HG02763 (cell line): ENCODE measurements at regions not wholly inside any gene's neighbourhood (a gene's known extent, or its start where the extent isn't known, plus 50 kb on each side); places are given as distances from the start of the nearest gene placed in this dataset.

Experiments used
- ATAC-seq: cut with Tn5 transposase; IDR thresholded peaks from one replicate; pipeline ENCODE4 v1.9.1; 2021; ENCODE audit warnings: mild to moderate bottlenecking, moderate library complexity; ENCODE audit not compliant: unreplicated experiment

DNA sequence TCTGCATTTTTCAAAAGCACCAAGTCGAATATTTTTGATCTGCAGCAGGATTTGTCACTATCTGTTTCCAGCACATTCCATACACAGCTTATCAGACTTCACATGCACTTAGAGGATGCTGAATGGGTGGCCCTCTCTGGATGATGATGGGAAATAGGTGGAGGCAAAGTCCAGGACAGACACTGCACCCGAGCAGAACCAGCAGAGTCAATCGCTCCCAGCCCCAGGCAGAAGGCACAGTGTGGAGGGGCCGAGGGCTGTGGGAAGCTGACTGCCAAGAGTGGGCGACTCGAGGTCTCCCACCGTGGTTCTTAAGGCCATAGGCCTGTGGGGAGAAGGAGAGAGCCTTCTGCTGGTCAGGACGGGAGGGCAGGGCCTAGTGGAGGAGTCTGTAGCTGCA lies 490.2 kb upstream of the MGMT start:
- no peak for ATAC-seq

DNA sequence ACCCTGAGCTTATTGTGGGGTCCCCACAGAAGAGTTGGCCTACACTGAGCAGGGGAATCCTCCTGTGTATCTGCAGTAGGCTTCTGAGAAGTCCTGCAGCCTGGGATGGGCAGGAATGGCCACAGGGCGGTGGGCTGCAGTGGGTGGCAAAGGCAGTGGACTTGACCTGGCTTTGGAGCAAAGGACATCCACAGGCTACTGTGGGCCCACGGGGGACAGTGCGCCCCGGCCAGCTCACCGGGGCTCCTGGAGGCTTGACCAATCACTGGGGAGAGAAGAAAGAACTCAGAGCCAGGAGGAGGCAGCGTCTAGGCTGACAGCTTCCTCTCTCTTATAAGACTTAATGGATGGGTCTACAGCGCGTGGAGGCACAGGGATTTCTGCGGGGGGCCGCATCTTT lies 488.8 kb upstream of the MGMT start:
- no peak for ATAC-seq

DNA sequence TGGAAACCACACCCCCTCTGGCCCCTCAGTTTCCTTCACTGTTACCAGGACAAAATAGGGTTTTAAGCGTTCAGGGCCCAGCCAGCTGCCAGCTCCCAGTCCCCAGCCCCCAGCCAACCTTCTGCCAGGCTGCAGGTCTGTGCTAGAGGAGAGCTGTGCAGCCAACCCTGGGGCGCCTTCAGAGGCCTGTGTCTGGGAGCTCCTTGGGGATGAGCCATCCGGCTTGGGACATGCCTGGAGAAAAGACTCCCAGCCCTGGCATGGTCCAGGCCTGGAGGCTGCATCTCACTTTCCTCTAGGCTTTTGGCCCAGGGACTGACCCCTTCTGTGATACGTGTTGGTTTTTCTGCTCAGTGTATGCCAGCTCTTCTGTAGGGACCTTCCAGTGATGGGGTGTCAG lies 487.6 kb upstream of the MGMT start:
- ATAC-seq, result no peak

DNA sequence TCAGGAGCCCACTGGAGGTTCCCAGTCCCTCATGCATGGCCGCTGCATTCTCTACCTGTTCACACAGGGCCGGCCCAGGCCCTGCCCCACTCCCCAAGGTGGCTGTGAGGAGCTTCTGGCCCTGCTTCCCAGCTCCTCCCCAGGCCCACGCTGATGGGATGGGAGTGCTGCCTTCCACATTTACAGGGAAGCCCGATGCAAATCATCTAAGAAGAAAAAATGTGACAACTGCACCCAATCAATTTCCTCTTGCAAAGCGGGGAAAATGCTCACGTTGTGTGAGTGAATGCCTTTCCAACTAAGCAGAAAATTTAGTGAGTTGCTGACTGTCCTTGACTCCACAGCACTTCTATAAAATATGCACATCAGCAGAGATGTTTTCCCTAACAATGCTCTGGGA lies 485.8 kb upstream of the MGMT start:
- ATAC-seq, result no peak

DNA sequence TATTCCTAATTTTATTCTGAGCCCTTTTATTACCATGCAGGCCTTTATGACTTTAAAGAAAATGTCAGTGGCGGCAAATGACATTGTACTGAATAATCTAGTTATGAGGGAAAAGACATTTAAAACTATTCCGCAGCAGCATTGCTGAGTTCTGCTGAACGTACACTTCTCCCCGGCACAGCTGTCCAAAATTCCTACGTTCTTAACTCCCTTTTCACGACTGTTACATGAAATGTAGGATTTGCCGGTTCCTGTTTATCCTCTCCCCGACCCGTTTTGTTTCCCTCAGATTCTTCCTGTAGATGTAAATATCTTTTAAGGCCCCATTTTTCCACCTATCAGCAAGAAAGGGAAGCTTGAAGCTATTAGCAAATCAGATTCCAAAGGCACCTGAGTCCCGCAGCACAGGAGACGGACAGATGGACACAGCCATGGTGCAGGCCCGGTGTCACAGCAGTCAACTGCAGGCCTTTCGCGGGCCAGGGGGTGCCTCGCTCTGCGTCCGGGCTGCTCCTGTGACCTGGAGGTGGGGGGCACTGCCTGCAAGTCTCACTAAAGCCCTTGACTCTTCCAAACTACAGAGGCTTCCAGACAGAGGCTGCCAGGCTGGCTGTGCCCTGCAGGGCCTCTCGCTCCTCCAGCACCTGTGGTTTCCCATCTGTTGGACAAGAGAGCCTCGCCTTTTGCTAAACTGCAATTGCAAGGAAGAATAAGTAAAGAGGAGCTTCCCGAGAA lies 485.0 kb upstream of the MGMT start:
- ATAC-seq, result no peak

DNA sequence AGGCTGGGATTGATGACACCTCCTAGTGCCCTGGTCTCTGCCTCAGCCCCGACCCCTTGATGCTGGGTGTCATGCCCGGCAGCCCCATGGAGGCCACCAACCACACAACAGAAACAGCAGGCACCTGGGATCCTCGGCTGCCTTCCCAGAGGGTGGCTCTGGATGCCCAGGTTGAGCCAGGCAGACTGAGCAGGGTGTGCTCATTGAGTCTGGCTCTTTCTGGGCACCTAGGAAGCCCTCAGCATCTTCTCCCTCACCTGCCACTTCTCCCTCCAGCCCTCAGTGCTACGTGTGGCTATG lies 484.5 kb upstream of the MGMT start:
- ATAC-seq, result no peak

DNA sequence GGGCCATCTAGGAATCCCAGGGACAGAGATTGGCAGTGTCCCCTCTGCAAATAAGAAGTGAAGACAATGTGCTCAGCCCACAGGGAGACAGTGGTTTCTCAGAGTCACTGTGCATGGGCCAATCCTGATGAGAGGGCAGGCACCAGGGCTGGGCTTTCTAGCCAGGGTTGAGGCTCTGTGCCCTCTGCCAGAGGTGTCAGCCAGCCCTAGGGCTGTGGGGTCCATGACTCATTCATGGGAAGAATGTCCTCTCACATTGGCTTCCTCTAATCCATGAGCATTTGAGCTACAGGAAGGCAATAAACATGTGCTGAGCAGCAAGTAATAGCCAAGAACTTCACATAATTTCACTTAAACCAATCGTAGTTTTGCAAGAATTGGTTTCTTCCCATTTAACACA lies 482.0 kb upstream of the MGMT start:
- ATAC-seq, result no peak

DNA sequence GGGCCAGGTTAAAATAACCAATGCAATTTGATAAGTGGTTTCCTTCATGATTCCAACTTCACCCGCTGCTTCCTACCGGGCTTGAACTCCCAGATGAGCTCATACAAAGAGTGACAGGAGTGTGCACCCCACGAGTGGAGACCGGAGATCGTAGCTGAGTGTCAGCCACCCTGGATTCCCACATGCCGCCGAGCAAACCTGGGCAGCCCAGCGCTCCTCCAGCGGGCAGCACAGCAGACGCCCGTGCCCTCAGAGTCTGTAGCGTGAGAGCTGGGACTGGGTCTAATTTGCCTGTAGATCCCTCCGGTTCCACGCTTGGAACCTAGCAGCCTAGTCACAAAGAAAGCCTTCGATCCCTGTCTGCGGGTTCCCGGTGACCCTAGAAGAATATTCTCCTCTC lies 476.1 kb upstream of the MGMT start:
- no peak for ATAC-seq

DNA sequence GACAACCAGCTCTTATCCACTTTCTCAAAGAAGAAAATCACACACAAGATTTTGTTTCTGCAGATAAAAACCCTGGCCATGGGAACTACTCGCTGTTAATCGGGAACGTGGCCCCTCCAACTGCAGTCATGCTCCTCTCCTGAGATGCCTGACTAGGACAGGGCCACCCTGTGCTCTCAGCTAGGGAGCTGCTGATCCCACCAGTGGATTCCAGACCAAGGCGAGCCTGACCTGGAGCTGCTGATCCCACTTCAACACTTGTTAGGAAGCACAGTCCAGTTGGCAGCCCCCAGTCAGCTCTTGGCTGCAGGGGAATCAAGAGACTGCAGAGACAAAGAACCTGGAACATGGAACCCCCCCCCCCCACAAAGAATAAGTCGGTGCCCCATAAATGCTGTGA lies 474.3 kb upstream of the MGMT start:
- no peak for ATAC-seq

DNA sequence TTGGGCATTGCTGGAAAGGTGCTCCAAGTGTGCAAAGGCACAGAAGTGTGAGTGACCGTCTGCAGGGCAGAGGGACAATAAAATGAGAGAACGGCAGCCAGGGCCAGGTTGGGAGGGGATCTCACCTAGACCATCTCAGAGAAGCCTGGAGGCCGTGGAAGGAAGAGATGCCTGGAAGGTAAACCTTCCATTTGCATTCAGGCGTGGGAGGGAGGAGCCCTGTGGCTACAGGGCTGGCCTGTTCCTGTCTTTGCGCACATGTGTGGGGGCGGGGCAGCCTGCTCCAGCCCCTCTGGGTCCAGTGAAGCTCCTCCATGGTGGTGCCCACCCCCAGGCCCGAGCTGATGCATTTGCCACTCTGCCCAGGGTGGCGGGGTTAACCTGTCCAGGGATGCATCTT lies 473.6 kb upstream of the MGMT start:
- no peak for ATAC-seq

DNA sequence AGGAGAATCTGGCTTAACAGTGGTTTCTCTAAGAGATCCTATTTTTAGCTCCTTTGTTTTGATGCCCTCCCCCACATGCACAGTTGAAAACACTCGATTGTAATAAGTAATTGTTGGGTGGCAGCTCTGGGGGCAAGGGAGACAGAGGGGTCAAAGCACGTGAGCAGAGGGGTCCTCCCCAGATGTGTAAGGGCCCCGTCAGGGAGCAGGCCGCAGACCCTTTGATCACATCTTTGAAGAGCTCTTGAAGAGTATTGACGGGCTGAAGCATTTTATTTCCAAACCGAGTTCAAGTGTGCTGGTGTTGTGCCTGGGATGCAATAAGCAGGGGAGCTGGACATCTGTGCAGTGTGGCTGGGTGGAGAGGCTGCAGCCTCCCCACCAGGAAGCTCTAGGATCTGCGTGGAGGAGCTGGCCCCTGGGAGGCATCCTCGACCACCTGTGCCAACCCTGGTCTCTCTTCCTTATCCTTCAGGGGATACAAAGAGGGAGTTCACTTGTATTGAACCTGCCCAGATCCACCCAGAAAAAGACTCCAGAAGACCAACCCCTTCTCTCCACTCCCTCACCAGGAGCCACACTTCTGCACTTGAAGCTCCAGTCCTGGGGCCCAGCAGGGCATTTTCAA lies 473.0 kb upstream of the MGMT start:
- ATAC-seq, result no peak

DNA sequence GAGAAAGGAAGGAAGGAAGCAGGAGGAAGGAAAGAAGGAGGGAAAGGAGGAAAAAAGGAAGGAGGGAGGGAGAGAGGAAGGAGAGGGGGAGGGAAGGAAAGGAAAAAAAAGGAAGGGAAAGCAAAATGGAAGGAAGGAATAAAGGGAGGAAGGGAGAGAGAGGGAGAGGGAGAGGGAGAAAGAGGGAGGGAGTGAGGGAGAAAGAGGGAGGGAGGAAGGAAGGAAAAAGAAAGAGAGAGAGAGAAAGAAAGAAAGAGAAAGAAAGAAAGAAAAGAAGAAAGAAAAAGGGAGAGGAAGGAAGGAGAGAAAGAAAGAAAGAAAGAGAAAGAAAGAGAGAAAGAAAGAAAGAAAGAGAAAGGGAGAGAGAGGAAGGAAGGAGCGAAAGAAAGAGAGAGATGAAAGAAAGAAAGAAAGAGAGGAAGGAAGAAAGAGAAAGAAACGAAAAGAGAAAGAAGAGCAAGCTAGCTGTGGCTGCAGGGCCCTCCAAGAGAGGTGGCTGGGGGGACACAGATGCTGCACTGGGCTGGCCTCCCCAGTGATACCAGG lies 472.4 kb upstream of the MGMT start:
- no peak for ATAC-seq

DNA sequence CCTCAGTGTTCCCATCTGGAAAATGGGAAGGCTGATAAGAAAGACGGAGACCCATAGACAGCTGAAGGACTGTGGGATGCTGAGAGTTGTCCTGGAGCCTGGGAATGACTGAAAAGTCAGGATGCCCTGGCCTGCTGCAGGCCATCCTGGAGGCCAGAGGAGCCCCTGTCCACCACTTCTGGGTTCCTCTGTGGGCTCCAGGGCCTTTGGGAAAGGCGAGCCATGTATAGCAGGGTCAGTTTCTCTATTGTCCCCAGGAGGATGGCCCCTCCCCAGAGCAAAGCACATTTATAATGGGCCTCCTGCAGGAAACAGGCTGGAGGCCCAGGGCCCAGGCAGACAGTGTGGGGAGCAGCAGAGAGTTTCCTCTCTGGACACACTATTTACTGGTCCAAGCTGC lies 471.4 kb upstream of the MGMT start:
- no peak for ATAC-seq

DNA sequence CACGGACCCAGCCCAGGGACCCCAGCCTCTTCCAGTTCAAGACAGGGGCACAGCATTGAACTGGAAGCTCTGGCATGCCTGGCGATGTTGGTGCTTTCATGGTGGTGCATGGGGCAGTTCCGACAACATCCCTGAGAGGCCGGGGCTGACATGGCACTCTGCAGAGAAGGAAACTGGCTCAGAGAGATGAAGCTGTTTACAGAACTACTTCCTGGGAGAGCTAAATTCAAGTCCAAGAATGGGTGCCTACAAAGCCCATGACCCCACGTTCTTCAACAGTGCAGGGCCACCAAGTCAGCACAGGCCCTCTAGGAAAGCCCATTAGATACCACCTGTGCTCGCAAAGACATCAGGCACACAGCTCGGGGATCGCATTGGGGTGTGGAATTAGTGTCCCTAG lies 470.9 kb upstream of the MGMT start:
- no peak for ATAC-seq

DNA sequence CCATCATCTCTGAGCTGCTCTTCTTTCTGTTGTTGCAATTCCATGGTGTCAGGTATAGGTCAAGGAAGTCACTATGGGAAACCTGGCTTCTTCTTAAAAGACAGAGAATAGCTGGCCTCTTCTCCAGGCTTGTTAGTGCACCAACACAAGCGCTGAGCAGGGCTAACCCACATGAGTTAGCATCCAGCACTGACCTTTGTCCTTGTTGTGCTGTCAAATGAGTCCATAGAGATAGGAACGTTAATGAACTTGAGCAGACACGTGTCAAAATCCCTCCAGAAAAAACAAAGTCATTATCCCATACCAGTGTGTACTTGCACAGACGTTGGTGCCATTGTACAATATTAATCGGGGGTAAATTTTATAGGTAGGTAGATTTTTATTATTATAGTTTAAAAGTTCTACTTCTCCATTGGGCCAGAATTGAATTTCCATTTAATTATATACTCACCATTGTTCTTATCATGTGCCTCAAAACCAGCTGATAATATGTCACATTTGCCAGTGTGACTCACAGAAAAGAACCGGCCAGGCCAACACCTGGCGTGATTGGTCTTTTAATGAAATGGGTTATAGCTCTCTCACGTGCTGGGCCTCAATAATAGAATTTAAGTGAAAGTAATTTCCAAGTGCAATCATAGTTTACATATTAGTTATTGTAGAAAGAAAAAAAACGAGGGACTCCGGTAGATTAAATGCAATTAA lies 468.8 kb upstream of the MGMT start:
- ATAC-seq, result no peak

DNA sequence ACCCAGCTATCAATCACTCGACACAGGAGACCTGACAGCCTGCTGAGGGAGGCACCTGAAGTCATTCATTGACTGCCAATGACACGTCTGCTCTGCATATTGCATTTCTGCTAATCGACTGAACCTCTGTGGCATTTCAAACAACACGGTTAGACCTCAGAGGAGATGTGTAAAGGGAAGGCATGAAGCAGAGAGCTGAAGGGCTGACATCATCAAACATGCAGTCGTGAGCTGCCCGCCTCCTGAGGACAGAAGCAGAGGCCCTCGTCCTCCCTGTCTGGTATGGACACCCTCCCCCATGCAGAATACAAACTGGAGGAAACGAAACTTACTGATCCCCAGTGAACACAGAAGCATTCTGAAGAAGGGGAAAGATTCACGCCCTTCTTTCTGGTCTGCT lies 462.6 kb upstream of the MGMT start:
- ATAC-seq, result no peak

DNA sequence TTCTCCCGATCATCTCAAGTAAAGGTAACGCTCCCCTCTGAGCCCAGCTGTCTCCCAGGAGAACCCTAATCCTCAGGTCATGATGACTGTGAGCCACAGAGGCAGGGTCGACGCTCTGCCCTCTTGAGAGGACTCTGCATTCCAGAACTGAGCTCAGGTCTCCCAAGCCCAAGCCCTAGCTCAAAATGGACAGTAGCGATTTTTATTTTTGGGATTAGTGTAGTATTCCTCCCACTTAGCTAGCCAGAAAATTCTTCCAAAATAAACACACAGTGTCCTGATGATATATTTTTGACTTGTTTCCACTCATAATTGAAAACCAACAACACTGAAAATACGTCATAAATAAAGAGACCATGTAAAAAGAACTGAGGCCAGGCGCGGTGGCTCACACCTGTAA lies 462.0 kb upstream of the MGMT start:
- no peak for ATAC-seq

DNA sequence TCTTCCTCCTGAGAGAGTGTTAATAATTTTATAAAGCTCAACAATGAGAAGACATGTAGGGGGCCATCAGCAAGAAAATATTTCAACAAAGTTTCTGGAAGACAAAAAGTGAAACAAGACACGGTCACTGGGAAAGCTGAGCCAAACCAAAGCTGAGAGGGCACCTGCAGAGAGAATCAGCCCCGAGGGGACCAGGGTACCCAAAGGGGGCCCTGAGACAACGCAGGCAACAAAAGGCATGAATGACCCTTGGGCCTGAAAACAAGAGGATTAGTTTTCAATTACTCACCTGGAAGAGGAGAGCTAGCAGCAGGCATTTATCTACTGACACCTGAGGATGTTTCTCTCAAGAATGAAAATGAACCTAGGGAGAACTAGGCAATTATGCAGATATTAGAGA lies 461.2 kb upstream of the MGMT start:
- no peak for ATAC-seq

DNA sequence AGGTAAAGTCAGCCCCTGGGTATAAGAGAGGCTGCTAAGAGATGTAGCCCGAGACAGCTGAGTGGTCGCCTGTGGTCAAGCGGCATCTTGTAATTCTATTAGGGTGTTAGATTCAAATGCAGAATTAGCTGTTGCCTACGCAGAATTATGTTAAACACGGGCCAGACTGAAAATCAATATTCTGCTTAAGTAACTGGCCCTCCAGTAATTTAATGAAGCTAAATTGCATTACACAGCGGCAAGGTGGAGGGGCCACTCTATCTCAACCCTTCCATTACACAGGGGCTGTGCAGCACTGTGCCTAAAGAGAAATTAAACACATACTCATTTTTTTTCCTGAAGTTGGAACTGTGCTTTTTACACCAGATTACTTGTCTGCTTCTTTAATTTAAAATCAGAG lies 448.5 kb upstream of the MGMT start:
- ATAC-seq, result no peak

DNA sequence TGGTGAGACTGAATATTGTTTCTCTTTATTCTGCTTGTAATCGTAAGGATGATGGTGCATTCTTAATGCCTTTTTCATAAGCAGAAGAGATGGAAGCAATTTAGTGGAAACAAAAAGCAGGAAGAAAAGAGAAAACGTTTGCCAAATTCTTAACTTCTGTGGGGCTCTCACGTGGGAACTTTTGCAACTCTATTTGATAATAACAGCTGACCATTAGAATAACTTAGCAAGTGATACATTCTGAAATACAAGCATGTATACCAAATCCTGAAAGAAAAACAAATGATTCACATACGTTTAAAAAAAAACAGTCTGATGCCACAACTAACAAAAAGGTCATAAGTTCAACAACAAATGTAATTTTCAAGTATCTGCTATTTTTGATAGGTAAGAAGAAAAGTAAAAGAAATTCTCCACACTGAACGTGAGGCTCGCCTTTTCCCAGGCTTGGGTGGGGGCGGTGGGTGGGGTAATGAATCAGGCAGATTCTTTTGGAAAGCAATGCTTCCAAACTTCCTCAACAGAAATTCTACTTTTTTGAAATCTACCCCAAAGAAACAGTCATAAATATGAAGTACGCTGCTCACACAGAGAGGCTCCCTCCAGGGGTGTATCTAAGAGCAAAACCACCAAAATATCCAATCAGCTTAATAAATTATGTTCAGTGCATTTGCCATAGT lies 446.2 kb upstream of the MGMT start:
- ATAC-seq, result no peak

DNA sequence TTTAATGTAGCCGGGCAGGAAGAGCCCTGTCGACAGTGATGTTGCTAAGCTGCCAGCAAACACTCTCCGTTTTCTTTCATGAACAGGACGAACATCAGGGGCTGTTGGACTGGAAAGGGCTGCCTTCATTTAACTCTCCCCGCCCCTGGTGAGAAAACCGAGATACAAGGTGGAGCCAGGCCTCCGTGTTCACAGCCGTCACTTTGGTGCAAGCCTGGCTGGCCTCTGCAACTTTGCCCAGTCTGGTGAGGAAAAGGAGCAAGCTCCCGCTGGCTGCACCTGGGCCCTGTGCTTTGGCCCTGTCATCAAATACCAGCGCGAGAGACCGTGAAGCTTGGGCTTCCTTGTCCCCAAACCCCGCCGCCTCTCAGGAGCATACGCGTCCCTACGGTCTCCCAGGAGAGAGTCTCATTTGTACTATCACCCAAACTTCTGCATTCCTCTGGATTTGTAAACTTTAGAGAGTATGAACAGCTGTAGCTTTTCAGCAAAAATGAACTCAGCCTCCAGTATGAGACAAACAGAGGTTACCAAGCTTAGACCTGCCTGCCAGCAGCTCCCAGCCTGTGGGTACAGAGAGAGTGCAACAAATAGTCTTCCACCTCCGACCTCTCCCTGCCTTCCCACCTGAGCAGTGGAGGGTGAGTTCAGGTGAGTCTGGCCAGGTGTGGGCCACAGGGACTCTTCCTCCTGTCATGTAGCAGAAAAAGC lies 445.3 kb upstream of the MGMT start:
- no peak for ATAC-seq
